Left kidney (tissue), 1 donor: ENCODE measurements at regions not wholly inside any gene's neighbourhood (a gene's known extent, or its start where the extent isn't known, plus 50 kb on each side); places are given as distances from the start of the nearest gene placed in this dataset.
"Not testable (repeated sequence)": the region's sequence is repeated elsewhere in the genome, so short reads cannot be mapped to it uniquely, and the experiment has no call there.

Experiments used
- DNase-seq: peaks from one replicate; pipeline ENCODE4 v3.0.0-alpha.2; 2013

- DNase-seq = no peak
Measured at GRCh38 chr6:139710556-139710955, 336.1 kb upstream of the CITED2 start.

GRCh38 chr6:139708337-139709199, 334.1 kb upstream of the CITED2 start:
- peak; percentile 60 for DNase-seq

- no peak for DNase-seq
Measured at GRCh38 chr6:139706912-139707311, 332.5 kb upstream of the CITED2 start.

- DNase-seq = no peak
Measured at GRCh38 chr6:139705284-139705683, 330.8 kb upstream of the CITED2 start.

- DNase-seq = no peak
Measured at GRCh38 chr6:139703780-139704179, 329.3 kb upstream of the CITED2 start.

- no peak for DNase-seq
Measured at GRCh38 chr6:139702706-139703105, 328.3 kb upstream of the CITED2 start.

- no peak for DNase-seq
Measured at GRCh38 chr6:139701695-139702094, 327.2 kb upstream of the CITED2 start.

- no peak for DNase-seq
Measured at GRCh38 chr6:139701003-139701402, 326.6 kb upstream of the CITED2 start.

GRCh38 chr6:139699911-139700310, 325.5 kb upstream of the CITED2 start:
- no peak for DNase-seq

GRCh38 chr6:139699335-139699734, 324.9 kb upstream of the CITED2 start:
- DNase-seq = no peak

- DNase-seq = peak; percentile 35
Measured at GRCh38 chr6:139698526-139699176, 324.2 kb upstream of the CITED2 start.

GRCh38 chr6:139697856-139698255, 323.4 kb upstream of the CITED2 start:
- DNase-seq = not testable (repeated sequence)

GRCh38 chr6:139696991-139697390, 322.5 kb upstream of the CITED2 start:
- not testable (repeated sequence) for DNase-seq

GRCh38 chr6:139695361-139695760, 320.9 kb upstream of the CITED2 start:
- DNase-seq = no peak

GRCh38 chr6:139693735-139694134, 319.3 kb upstream of the CITED2 start:
- no peak for DNase-seq

- no peak for DNase-seq
Measured at GRCh38 chr6:139690007-139690406, 315.6 kb upstream of the CITED2 start.

GRCh38 chr6:139687055-139687454, 312.6 kb upstream of the CITED2 start:
- DNase-seq = no peak

- no peak for DNase-seq
Measured at GRCh38 chr6:139686308-139686707, 311.9 kb upstream of the CITED2 start.

- DNase-seq = no peak
Measured at GRCh38 chr6:139685009-139685408, 310.6 kb upstream of the CITED2 start.

GRCh38 chr6:139680819-139681218, 306.4 kb upstream of the CITED2 start:
- DNase-seq = no peak

GRCh38 chr6:139679516-139680179, 305.2 kb upstream of the CITED2 start:
- DNase-seq = no peak

- no peak for DNase-seq
Measured at GRCh38 chr6:139676718-139677117, 302.3 kb upstream of the CITED2 start.

- no peak for DNase-seq
Measured at GRCh38 chr6:139666284-139666683, 291.8 kb upstream of the CITED2 start.
